Urinary bladder (tissue), 3 donors: ENCODE measurements at regions not wholly inside any gene's neighbourhood (a gene's known extent, or its start where the extent isn't known, plus 50 kb on each side); places are given as distances from the start of the nearest gene placed in this dataset.

ENCODE experiments used
- DNase-seq: peaks from one replicate; pipeline ENCODE4 v3.0.0-alpha.2; 2015; ENCODE audit errors: extremely low spot score
- H3K27ac ChIP-seq: one replicate; pipeline ENCODE4 v1.5.1; 2013; ENCODE audit warnings: low read depth, mild to moderate bottlenecking, moderate library complexity
- H3K36me3 ChIP-seq: one replicate; pipeline ENCODE4 v1.6.1; 2013; ENCODE audit warnings: mild to moderate bottlenecking, moderate library complexity; ENCODE audit not compliant: insufficient read depth
- H3K4me1 ChIP-seq: one replicate; pipeline ENCODE4 v1.6.1; 2013; ENCODE audit warnings: mild to moderate bottlenecking, moderate library complexity; ENCODE audit not compliant: insufficient read depth
- H3K4me3 ChIP-seq: one replicate; pipeline ENCODE4 v1.5.1; 2013; ENCODE audit warnings: low read depth, low read length
- WGBS: extraction: QIAGEN DNeasy Blood & Tissue Kit; methylation state at CpG from one replicate; pipeline ENCODE4 v1.1.7; 2013; 5-methylcytosine and 5-hydroxymethylcytosine counted together
- donor health status: healthy with polysubstance abuse.
- donor health status: healthy.

- no peak overlapping the region for H3K27ac ChIP-seq
- H3K4me3 ChIP-seq: no peak overlapping the region
- H3K36me3 ChIP-seq: no peaks in the 10 kb centered on the region
- H3K4me1 ChIP-seq: no peaks in the 10 kb centered on the region
- DNase-seq: no peak
These were observed 208.4 kb upstream of the ADAMTS9 start for GRCh38 chr3:64895991-64896895.

- Histone ChIP-seq H3K4me3 (no peak overlapping the region), H3K4me1 (no peaks in the 10 kb centered on the region), H3K36me3 (no peaks in the 10 kb centered on the region), H3K27ac (no peak overlapping the region)
- DNase-seq: no peak
- WGBS: 61% methylated on average over 6 of the region's 6 CpGs
These were observed 207.5 kb upstream of the ADAMTS9 start for GRCh38 chr3:64895106-64895990.

GRCh38 chr3:64894006-64894405, 206.2 kb upstream of the ADAMTS9 start:
- Histone ChIP-seq H3K4me1 (peaks cover under 1% of the 10 kb centered on the region), H3K27ac (no peak overlapping the region), H3K4me3 (no peak overlapping the region), H3K36me3 (no peaks in the 10 kb centered on the region)
- 85% methylated on average over 5 of the region's 5 CpGs for WGBS
- DNase-seq: no peak

DNA sequence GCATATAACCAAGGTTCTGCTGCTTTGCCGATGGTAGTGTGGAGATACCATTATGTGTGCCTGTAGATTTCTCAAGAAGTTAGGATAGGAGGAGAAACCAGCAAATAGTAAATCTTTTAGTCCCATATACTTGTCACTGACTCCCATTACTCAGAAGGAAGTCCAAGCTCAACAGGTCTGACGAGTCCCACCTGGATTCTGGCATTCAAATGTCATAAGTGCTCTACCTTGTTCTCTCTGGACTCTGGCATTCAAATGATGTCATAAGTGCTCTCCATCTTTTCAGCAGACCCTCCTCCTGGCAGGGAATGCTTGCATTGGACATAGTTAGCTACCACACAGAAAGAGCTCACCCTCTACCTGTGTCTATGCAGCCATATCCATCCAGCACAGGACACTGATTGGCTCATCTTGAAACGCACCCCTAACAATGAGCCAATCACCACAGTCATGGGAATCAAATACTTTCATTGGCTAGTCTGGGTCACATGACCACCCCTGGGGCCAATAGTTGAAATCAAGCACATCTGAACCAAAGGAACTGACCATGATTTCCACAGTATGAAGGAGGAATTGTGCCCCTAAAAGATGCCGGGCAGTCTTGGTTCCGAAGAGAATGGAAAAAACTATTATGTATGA, 205.0 kb upstream of the ADAMTS9 start:
- Histone ChIP-seq H3K4me1 (peaks cover 2% of the 10 kb centered on the region), H3K27ac (no peak overlapping the region), H3K36me3 (no peaks in the 10 kb centered on the region), H3K4me3 (no peak overlapping the region)
- 95% methylated on average over 5 of the region's 5 CpGs for WGBS
- no peak for DNase-seq

DNA sequence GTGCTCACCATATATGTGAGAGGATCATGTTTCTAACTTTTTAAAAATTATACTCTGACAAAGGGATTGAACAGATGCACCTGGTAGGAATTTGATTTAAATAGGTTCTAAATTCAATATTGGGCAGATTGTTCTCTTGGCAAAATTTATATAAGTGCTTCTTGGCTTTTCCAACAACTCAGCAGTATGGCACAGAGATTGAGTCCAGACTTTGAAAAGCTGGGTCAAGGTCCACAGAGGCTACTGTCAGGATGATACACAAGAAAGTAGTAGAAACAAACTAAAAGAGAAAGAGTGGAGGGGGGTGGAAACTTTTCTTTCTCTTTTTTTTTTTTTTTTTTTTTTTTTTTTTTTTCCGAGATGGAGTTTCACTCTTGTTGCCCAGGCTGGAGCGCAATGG, 203.2 kb upstream of the ADAMTS9 start:
- Histone ChIP-seq H3K4me3 (no peak overlapping the region), H3K36me3 (no peaks in the 10 kb centered on the region), H3K27ac (no peak overlapping the region), H3K4me1 (peaks cover 2% of the 10 kb centered on the region)
- WGBS: 88% methylated on average over 2 of the region's 2 CpGs
- DNase-seq: no peak

- Histone ChIP-seq H3K4me3 (no peak overlapping the region), H3K4me1 (peaks cover 2% of the 10 kb centered on the region), H3K27ac (no peak overlapping the region), H3K36me3 (no peaks in the 10 kb centered on the region)
- DNase-seq: no peak
- 86% methylated on average over 2 of the region's 2 CpGs for WGBS
These were observed 202.7 kb upstream of the ADAMTS9 start for GRCh38 chr3:64890466-64890865.

DNA sequence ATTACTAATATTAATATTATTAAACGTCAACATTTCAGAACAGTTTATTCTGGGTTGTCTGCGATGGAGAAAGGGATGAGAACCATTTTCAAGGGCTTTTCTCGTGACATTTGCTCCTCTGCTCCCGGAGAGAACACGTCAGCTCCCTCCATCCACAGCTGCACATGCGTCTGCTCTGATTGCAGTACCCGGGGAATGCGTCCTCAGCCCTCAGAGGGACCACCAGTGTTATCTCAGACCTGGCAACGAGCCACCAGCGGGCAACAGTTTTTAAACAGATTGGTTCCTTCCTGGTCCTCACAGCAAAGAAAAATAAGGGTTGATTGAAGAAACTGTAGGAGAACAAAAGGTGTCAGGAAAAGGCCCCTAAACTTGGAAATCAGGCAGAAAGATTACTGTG, 202.2 kb upstream of the ADAMTS9 start:
- H3K36me3 ChIP-seq: no peaks in the 10 kb centered on the region
- no peak overlapping the region for H3K27ac ChIP-seq
- 48% methylated on average over 10 of the region's 10 CpGs for WGBS
- peaks cover 2% of the 10 kb centered on the region for H3K4me1 ChIP-seq
- H3K4me3 ChIP-seq: no peak overlapping the region
- DNase-seq: no peak

DNA sequence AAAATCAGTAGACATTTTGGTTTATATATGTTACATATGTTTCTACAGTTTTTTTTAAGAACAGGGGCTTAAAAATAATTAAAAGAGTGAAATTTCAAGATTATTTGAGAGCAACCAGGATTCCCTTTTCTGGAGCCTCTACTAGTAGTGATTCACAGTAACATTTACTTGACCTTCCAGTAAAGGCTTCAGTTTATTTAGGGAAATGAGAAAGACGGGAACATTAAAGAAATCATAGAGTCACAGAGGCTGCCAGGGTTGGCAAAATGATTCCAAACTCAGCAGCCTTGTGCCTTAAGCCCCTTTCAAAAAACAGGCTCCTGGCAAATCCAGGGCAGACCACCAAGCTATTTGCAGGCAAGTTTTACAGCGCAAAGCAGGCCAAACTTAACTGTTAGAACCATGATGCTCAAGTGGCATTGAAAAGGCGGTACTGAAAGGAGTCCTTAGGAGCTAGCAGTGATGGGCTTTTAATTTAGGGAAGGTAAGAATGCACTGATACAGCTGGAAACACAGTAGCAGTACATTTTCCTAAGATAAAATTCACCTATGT, 201.1 kb upstream of the ADAMTS9 start:
- Histone ChIP-seq H3K4me1 (peaks cover 2% of the 10 kb centered on the region), H3K36me3 (no peaks in the 10 kb centered on the region), H3K4me3 (no peak overlapping the region), H3K27ac (no peak overlapping the region)
- 73% methylated on average over 3 of the region's 3 CpGs for WGBS
- no peak for DNase-seq

DNA sequence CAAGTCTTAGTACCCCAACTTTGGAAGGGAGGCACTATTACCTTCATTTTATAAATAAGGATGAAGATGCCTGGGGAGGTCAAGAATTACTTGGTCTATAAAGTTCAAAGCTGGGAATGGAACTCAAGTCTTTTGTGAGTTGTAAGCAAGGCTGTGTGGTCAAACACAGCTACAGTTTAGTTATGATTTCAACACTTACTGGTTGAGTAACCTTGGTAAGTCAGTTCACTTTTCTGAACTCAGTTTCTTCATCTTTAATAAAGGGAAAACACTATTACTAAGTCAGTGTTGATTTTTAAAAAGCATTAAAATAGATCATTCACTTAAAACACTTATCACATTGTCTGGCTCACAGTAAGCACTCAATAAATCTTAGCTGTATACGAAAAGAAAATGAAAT, 200.4 kb upstream of the ADAMTS9 start:
- H3K36me3 ChIP-seq: no peaks in the 10 kb centered on the region
- no peak overlapping the region for H3K4me3 ChIP-seq
- 64% methylated on average over 1 of the region's 1 CpG for WGBS
- peaks cover 2% of the 10 kb centered on the region for H3K4me1 ChIP-seq
- H3K27ac ChIP-seq: no peak overlapping the region
- DNase-seq: no peak

GRCh38 chr3:64885055-64885454, 197.3 kb upstream of the ADAMTS9 start:
- Histone ChIP-seq H3K36me3 (no peaks in the 10 kb centered on the region), H3K4me1 (peaks cover 2% of the 10 kb centered on the region), H3K27ac (no peak overlapping the region), H3K4me3 (no peak overlapping the region)
- no peak for DNase-seq
- 52% methylated on average over 3 of the region's 3 CpGs for WGBS

DNA sequence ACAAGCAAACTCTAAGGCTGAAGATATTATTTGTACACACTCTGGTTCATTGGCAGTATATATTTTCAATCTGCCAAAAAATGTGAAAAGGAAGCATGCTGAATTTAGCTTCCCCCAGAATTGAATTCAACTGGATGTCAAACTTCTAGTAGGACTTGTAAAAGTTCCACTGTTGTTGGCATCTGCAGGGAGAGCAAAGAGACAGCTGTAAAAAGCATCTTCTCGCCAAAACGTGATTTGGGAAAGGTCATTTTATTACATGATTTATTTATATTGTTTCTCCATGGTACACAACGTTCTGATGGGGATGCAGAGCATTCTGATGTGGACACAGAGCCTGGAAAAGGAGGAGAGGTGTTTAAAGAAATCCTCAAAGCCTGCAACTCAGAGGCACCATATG, 196.7 kb upstream of the ADAMTS9 start:
- no peak overlapping the region for H3K27ac ChIP-seq
- H3K4me1 ChIP-seq: peaks cover 2% of the 10 kb centered on the region
- WGBS: 16% methylated on average over 3 of the region's 3 CpGs
- no peak overlapping the region for H3K4me3 ChIP-seq
- no peaks in the 10 kb centered on the region for H3K36me3 ChIP-seq
- DNase-seq: no peak

GRCh38 chr3:64880916-64881315, 193.1 kb upstream of the ADAMTS9 start:
- DNase-seq: no peak
- no peak overlapping the region for H3K4me3 ChIP-seq
- no peaks in the 10 kb centered on the region for H3K4me1 ChIP-seq
- no peak overlapping the region for H3K27ac ChIP-seq
- no peaks in the 10 kb centered on the region for H3K36me3 ChIP-seq

DNA sequence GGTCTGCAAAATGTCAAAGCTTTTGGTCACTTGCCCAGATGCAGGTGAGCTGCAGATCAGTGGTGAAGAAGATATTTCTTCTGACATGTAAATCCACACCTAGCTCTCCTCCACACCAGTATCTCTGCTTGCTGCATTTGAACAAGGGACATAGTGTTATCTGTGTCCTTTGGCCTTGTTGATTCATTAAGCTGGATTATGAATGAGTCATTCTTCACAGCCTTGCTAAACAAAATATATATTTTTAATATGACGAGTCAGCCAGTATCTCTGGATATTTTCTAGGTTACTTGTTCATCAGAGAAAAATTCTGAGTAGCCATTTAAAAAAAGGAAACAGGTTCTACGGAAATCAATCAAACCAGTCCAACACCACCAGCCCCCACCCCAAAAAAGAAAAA, 190.6 kb upstream of the ADAMTS9 start:
- DNase-seq: no peak
- Histone ChIP-seq H3K4me3 (no peak overlapping the region), H3K36me3 (peaks cover 2% of the 10 kb centered on the region), H3K4me1 (no peaks in the 10 kb centered on the region), H3K27ac (no peak overlapping the region)
- WGBS: 74% methylated on average over 2 of the region's 2 CpGs
